ENCODE measurements at regions not wholly inside any gene's neighbourhood (a gene's known extent, or its start where the extent isn't known, plus 50 kb on each side); places are given as distances from the start of the nearest gene placed in this dataset.

GRCh38 chr3:191528589-191528988 lies 67.6 kb downstream of the PYDC2 start:
- no peak for ATAC-seq (ENCODE audit: poor library complexity)
- CTCF ChIA-PET: no interaction called here
- Histone ChIP-seq H3K9me3 (ENCODE audit: control insufficient read depth in 1 of 2, insufficient read depth in 1 of 2, low read length in 2 of 2) (peaks cover 0 to 5% of the 10 kb centered on the region in 2 experiments), H3K27me3 (ENCODE audit: control insufficient read depth in 1 of 2, insufficient read depth in 2 of 2, low read length in 2 of 2) (no peaks in the 10 kb centered on the region), H3K36me3 (ENCODE audit: insufficient read depth, low read length) (no peaks in the 10 kb centered on the region), H3K4me3 (ENCODE audit: low read length) (no peak overlapping the region), H3K4me1 (ENCODE audit: insufficient read depth, low read length) (no peaks in the 10 kb centered on the region), H3K27ac (ENCODE audit: low read depth in 1 of 2, low read length in 2 of 2) (no peak overlapping the region)
- Mint-ChIP-seq H3K9me3 (no peaks in the 10 kb centered on the region), H3K27ac (no peak overlapping the region), H3K27me3 (no peaks in the 10 kb centered on the region), H3K4me3 (no peak overlapping the region), H3K4me1 (ENCODE audit: low read depth) (no peaks in the 10 kb centered on the region), H3K36me3 (ENCODE audit: low read depth) (no peaks in the 10 kb centered on the region)
- no peak for TF ChIP-seq CTCF (IDR thresholded peaks at IDR 0.05)
- intact Hi-C loops (cut with DNase I, micrococcal nuclease): no loop called here
- POLR2A ChIA-PET: no interaction called here
- no peak for DNase-seq

GRCh38 chr3:191529992-191530391 lies 69.0 kb downstream of the PYDC2 start:
- POLR2A ChIA-PET: no interaction called here
- no peaks in the 10 kb centered on the region for H3K36me3 ChIP-seq (ENCODE audit: insufficient read depth, low read length)
- CTCF ChIA-PET: no interaction called here

GRCh38 chr3:191531434-191531972 lies 70.5 kb downstream of the PYDC2 start:
- ChIA-PET CTCF (no interaction called here), POLR2A (no interaction called here)
- ATAC-seq (ENCODE audit: poor library complexity) (no peak), DNase-seq (no peak)
- Mint-ChIP-seq H3K27ac (no peak overlapping the region), H3K4me1 (ENCODE audit: low read depth) (no peaks in the 10 kb centered on the region), H3K36me3 (ENCODE audit: low read depth) (no peaks in the 10 kb centered on the region), H3K27me3 (no peaks in the 10 kb centered on the region), H3K9me3 (no peaks in the 10 kb centered on the region), H3K4me3 (no peak overlapping the region)
- intact Hi-C loops (cut with DNase I, micrococcal nuclease): no loop called here
- H3K4me3 ChIP-seq (ENCODE audit: low read length): no peak overlapping the region
- TF ChIP-seq CTCF (IDR thresholded peaks at IDR 0.05): no peak
- H3K9me3 ChIP-seq (ENCODE audit: control insufficient read depth in 1 of 2, insufficient read depth in 1 of 2, low read length in 2 of 2): peaks cover 0 to 5% of the 10 kb centered on the region in 2 experiments
- no peaks in the 10 kb centered on the region for H3K4me1 ChIP-seq (ENCODE audit: insufficient read depth, low read length)
- no peak overlapping the region for H3K27ac ChIP-seq (ENCODE audit: low read depth in 1 of 2, low read length in 2 of 2)
- no peaks in the 10 kb centered on the region for H3K27me3 ChIP-seq (ENCODE audit: control insufficient read depth in 1 of 2, insufficient read depth in 2 of 2, low read length in 2 of 2)
- H3K36me3 ChIP-seq (ENCODE audit: insufficient read depth, low read length): no peaks in the 10 kb centered on the region

More at GRCh38 chr3:191529992-191530391, 69.0 kb downstream of the PYDC2 start:
- Mint-ChIP-seq H3K9me3 (no peaks in the 10 kb centered on the region), H3K36me3 (ENCODE audit: low read depth) (no peaks in the 10 kb centered on the region), H3K27ac (no peak overlapping the region), H3K27me3 (no peaks in the 10 kb centered on the region), H3K4me3 (no peak overlapping the region), H3K4me1 (ENCODE audit: low read depth) (no peaks in the 10 kb centered on the region)
- H3K27me3 ChIP-seq (ENCODE audit: control insufficient read depth in 1 of 2, insufficient read depth in 2 of 2, low read length in 2 of 2): no peaks in the 10 kb centered on the region
- no peak for ATAC-seq (ENCODE audit: poor library complexity)
- no peaks in the 10 kb centered on the region for H3K4me1 ChIP-seq (ENCODE audit: insufficient read depth, low read length)
- H3K27ac ChIP-seq (ENCODE audit: low read depth in 1 of 2, low read length in 2 of 2): no peak overlapping the region
- intact Hi-C loops (cut with DNase I, micrococcal nuclease): no loop called here
- no peak for TF ChIP-seq CTCF (IDR thresholded peaks at IDR 0.05)
- DNase-seq: no peak
- H3K4me3 ChIP-seq (ENCODE audit: low read length): no peak overlapping the region
- peaks cover 0 to 5% of the 10 kb centered on the region in 2 experiments for H3K9me3 ChIP-seq (ENCODE audit: control insufficient read depth in 1 of 2, insufficient read depth in 1 of 2, low read length in 2 of 2)
